Keratinocyte (primary cell): ENCODE measurements at regions not wholly inside any gene's neighbourhood (a gene's known extent, or its start where the extent isn't known, plus 50 kb on each side); places are given as distances from the start of the nearest gene placed in this dataset.

Source experiments
- DNase-seq: peaks from one replicate; pipeline ENCODE4 v3.0.0-alpha.2; 2011; ENCODE audit warnings: low read depth, missing footprints, low spot score
- FAIRE-seq: peaks from 2 replicates; lab custom pipeline; 2011; peaks lifted over from hg19 to GRCh38; lab: Jason Lieb, UNC
- H2AFZ ChIP-seq: 2 replicates; pipeline ENCODE4 v1.6.0; 2012; ENCODE audit warnings: low read length, control low read depth, inconsistent platforms; ENCODE audit not compliant: control insufficient read depth
- H3K27ac ChIP-seq: 2 replicates; pipeline ENCODE4 v1.5.1; 2011; ENCODE audit warnings: low read length; ENCODE audit not compliant: control insufficient read depth, insufficient read depth
- H3K27me3 ChIP-seq: 3 replicates; pipeline ENCODE4 v1.6.0; 2011; ENCODE audit warnings: low read length; ENCODE audit not compliant: control insufficient read depth, insufficient read depth; ENCODE audit errors: extremely low read depth
- H3K36me3 ChIP-seq, 2 experiments: 2 replicates in 1 of 2; 3 replicates in 1 of 2; pipeline ENCODE4 v1.5.1; 2011; ENCODE audit warnings: low read length in 2 of 2, mild to moderate bottlenecking in 1 of 2; ENCODE audit not compliant: control insufficient read depth in 2 of 2, insufficient read depth in 2 of 2; ENCODE audit errors: extremely low read depth in 1 of 2
- H3K4me1 ChIP-seq: 3 replicates; pipeline ENCODE4 v1.5.1; 2011; ENCODE audit warnings: low read length; ENCODE audit not compliant: control insufficient read depth, insufficient read depth; ENCODE audit errors: extremely low read depth
- H3K4me2 ChIP-seq: 3 replicates; pipeline ENCODE4 v1.6.0; 2011; ENCODE audit warnings: low read depth, low read length; ENCODE audit not compliant: control insufficient read depth, insufficient read depth; ENCODE audit errors: extremely low read depth
- H3K4me3 ChIP-seq, 3 experiments: fragments of 200-600 bp in 1 of 3; sonication (generic) in 1 of 3; 2 replicates in 2 of 3; 3 replicates in 1 of 3; pipeline ENCODE4 v1.5.1; 2011 to 2016; ENCODE audit warnings: low read length in 3 of 3, mild to moderate bottlenecking in 3 of 3, control low read depth in 2 of 3, inconsistent platforms in 1 of 3, low read depth in 1 of 3, mixed read lengths in 1 of 3, mixed run types in 1 of 3, moderate library complexity in 1 of 3; ENCODE audit not compliant: control insufficient read depth in 2 of 3, insufficient read depth in 2 of 3; ENCODE audit errors: extremely low read depth in 1 of 3
- H3K79me2 ChIP-seq: 2 replicates; pipeline ENCODE4 v1.6.0; 2012; ENCODE audit warnings: low read length; ENCODE audit not compliant: control insufficient read depth, insufficient read depth
- H3K9ac ChIP-seq: 3 replicates; pipeline ENCODE4 v1.6.0; 2011; ENCODE audit warnings: low read length; ENCODE audit not compliant: control insufficient read depth, insufficient read depth; ENCODE audit errors: extremely low read depth
- H3K9me1 ChIP-seq: 3 replicates; pipeline ENCODE4 v1.6.0; 2011; ENCODE audit warnings: low read length; ENCODE audit not compliant: control insufficient read depth, insufficient read depth; ENCODE audit errors: extremely low read depth
- H3K9me3 ChIP-seq: 2 replicates; pipeline ENCODE4 v1.5.1; 2012; ENCODE audit warnings: low read depth, low read length; ENCODE audit not compliant: control insufficient read depth
- H4K20me1 ChIP-seq: 3 replicates; pipeline ENCODE4 v1.6.0; 2011; ENCODE audit warnings: low read length; ENCODE audit not compliant: control insufficient read depth, insufficient read depth; ENCODE audit errors: extremely low read depth
- EZH2 ChIP-seq: IDR thresholded peaks from one replicate; pipeline ENCODE4 v1.6.1; 2012; ENCODE audit warnings: inconsistent platforms, mild to moderate bottlenecking, low read length, moderate library complexity
- dilution Hi-C: fragments of 300-500 bp; cut with MboI; formaldehyde crosslinking; loops from one replicate; pipeline ENCODE4 v1.7.0; 2020; ENCODE audit warnings: low sequenced_read_pairs; ENCODE audit not compliant: extremely low pct_ligation_motif_present
- TF ChIP-seq, protein P1 (sequence below), 3 experiments: IDR thresholded peaks in 1 of 3; conservative IDR thresholded peaks in 1 of 3; optimal IDR thresholded peaks in 1 of 3; 2 replicates in 2 of 3; 3 replicates in 1 of 3; pipeline versions ENCODE3 to v1.5.1; 2011; ENCODE audit warnings: low read length in 3 of 3, mild to moderate bottlenecking in 3 of 3, moderate library complexity in 2 of 3, control low read depth in 1 of 3, inconsistent platforms in 1 of 3; ENCODE audit not compliant: insufficient read depth in 2 of 3; ENCODE audit errors: extremely low read depth in 1 of 3

DNA sequence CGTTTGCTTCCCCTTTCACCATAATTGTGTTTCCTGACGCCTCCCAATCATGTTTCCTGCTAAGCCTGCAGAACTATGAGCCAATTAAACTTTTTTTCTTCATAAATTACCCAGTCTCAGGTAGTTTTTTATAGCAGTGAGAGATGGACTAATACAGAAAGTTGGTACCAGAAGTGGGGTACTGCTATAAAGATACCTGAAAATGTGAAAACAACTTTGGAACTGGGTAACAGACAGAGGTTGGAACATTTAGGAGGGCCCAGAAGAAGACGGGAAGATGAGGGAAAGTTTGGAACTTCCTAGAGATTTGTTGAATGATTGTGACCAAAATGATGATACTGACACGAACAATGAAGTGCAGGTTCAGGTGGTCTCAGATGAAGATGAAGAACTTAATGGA lies 1058.6 kb upstream of the CITED2 start:
- DNase-seq (no peak), FAIRE-seq (no peak)
- Histone ChIP-seq H4K20me1 (no peaks in the 10 kb centered on the region), H3K27me3 (no peaks in the 10 kb centered on the region), H3K4me2 (no peak overlapping the region), H3K36me3 (no peaks in the 10 kb centered on the region), H3K9me1 (no peaks in the 10 kb centered on the region), H3K79me2 (no peaks in the 10 kb centered on the region), H3K4me1 (peaks cover 5% of the 10 kb centered on the region), H3K9me3 (no peaks in the 10 kb centered on the region), H3K4me3 (no peak overlapping the region), H3K27ac (no peak overlapping the region), H2AFZ (no peak overlapping the region), H3K9ac (no peak overlapping the region)
- dilution Hi-C loops: no loop called here
- TF ChIP-seq, protein P1, sequence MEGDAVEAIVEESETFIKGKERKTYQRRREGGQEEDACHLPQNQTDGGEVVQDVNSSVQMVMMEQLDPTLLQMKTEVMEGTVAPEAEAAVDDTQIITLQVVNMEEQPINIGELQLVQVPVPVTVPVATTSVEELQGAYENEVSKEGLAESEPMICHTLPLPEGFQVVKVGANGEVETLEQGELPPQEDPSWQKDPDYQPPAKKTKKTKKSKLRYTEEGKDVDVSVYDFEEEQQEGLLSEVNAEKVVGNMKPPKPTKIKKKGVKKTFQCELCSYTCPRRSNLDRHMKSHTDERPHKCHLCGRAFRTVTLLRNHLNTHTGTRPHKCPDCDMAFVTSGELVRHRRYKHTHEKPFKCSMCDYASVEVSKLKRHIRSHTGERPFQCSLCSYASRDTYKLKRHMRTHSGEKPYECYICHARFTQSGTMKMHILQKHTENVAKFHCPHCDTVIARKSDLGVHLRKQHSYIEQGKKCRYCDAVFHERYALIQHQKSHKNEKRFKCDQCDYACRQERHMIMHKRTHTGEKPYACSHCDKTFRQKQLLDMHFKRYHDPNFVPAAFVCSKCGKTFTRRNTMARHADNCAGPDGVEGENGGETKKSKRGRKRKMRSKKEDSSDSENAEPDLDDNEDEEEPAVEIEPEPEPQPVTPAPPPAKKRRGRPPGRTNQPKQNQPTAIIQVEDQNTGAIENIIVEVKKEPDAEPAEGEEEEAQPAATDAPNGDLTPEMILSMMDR (optimal IDR thresholded peaks at IDR 0.05 in 1 of 3, IDR thresholded peaks at IDR 0.05 in 1 of 3, conservative IDR thresholded peaks at IDR 0.05 in 1 of 3; ENCODE audit: extremely low read depth in 1 of 3, insufficient read depth in 2 of 3, low read length in 3 of 3): no peak
- TF ChIP-seq EZH2: no peak

DNA sequence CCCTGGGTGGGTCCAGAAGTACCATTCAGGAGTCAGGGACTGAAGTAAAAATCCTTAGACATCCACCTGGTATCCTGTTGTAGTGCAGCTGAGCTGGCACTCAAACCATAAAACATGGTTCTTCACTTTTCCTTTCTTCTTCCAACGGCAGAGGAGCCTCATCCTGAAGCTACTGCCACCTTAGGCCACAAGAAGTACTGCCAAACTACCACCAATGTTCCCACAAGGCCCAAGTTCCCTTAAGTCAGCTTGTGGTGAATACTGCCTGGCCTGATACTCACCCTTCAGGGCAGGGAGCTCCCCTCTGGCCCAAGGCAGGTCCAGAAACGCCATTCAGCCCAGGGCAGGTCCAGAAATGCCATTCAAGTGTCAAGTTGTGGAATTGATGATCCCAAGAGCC lies 1053.4 kb upstream of the CITED2 start:
- DNase-seq: no peak

More for the DNA sequence above, 1053.4 kb upstream of the CITED2 start:
- Histone ChIP-seq H3K9ac (no peak overlapping the region), H3K9me1 (no peaks in the 10 kb centered on the region), H3K27ac (no peak overlapping the region), H3K4me3 (no peak overlapping the region), H3K4me1 (no peaks in the 10 kb centered on the region), H3K27me3 (no peaks in the 10 kb centered on the region), H3K36me3 (no peaks in the 10 kb centered on the region), H2AFZ (no peak overlapping the region), H3K9me3 (no peaks in the 10 kb centered on the region), H3K79me2 (no peaks in the 10 kb centered on the region), H4K20me1 (no peaks in the 10 kb centered on the region), H3K4me2 (no peak overlapping the region)
- dilution Hi-C loops: no loop called here
- TF ChIP-seq EZH2: no peak
- TF ChIP-seq, protein P1 (optimal IDR thresholded peaks at IDR 0.05 in 1 of 3, IDR thresholded peaks at IDR 0.05 in 1 of 3, conservative IDR thresholded peaks at IDR 0.05 in 1 of 3; ENCODE audit: extremely low read depth in 1 of 3, insufficient read depth in 2 of 3, low read length in 3 of 3): peak in 1 of 3 experiments; percentile 16
- no peak for FAIRE-seq
